HG02798 (cell line): ENCODE measurements at regions not wholly inside any gene's neighbourhood (a gene's known extent, or its start where the extent isn't known, plus 50 kb on each side); places are given as distances from the start of the nearest gene placed in this dataset.

Experiments used
- ATAC-seq: cut with Tn5 transposase; IDR thresholded peaks from one replicate; pipeline ENCODE4 v1.9.1; 2021; ENCODE audit warnings: mild to moderate bottlenecking; ENCODE audit not compliant: unreplicated experiment, poor library complexity

- ATAC-seq, result no peak
These were observed 113.8 kb upstream of the SPRY4 start for GRCh38 chr5:142438573-142438972.

- ATAC-seq, result no peak
These were observed 112.7 kb upstream of the SPRY4 start for GRCh38 chr5:142437563-142437962.

DNA sequence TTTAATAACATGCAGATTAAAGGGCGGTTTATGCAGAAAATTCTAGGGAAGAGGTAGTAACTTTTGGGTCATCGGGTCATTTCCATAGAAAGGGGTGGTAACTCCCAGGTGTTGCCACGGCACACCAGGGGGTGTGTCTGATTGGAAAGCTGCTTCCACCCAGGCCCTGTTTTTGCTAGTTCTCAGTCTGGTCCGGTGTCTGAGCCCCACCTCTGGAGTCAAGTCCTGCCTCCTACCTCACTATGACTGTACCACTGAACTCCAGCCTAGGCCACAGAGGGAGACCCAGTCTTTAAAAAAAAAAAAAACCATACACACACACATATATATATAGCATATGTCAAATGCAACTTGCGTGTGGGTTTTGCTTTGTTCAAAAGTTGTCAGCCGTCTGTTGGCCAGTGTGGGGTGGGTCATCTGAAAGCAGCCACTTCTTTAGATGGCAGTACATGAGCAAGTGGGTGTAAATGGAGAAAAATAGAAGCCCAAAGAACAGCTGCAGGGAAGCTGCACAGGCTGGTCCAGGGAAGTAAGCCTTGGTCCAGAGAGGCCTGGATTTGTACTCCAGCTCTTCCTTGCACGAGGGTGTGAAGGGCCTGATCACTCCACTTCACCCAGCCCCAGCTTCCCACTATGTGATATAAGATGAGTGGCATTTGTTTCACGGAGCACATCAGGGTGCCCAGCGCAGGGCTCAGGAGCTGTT, 110.7 kb upstream of the SPRY4 start:
- no peak for ATAC-seq

DNA sequence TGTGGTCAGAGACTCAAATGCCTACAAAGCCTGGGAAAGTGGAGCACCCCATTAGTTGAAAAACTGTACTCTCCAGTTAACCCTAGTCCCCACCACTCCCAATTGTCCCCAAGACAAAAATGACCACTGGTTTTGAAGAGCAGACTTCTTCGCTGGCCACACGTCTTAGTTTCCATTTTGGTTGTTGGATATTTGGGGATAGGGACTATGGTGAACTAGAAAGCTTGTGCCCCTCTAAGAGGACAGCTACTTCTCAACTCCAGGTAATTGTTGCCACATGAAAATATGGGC, 109.4 kb upstream of the SPRY4 start:
- no peak for ATAC-seq

DNA sequence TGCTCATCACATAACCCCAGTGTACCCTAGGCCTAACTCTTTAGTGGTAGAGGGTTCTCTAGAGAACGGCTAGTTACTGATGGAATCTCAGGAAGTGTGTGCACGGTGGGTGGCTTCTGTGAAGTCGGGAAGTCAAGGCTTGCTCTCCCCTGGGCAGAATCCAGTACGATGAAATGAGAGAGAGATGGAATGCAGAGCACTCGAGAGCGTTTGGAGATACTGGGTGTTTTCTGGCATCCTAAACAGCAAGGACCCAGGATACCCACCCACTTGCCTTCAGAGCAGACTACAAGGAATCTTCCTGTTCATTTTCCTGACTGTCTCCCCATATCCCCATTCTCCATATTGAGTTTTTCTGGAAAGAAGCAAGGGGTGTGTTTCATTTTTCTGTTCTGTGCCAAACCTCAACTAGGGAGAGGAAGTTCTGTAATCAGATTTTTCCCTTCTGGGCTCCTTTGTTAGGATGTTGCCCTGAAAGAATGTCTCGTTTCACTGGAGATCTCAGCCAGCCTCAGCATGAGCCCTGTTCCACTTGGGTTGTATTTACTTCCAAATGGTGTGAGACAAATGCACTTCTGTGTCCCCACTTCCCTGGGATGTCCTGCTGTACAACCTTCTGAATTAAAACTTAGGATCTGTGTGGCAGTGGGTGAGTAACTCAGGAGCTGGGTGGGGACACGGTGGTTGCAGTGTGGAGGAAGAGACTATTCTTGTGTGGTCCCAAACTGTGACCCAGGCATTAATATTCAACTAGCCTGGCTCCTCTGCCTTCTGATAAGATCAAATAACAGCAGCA, 108.9 kb upstream of the SPRY4 start:
- no peak for ATAC-seq

GRCh38 chr5:142432961-142433360, 108.1 kb upstream of the SPRY4 start:
- no peak for ATAC-seq

DNA sequence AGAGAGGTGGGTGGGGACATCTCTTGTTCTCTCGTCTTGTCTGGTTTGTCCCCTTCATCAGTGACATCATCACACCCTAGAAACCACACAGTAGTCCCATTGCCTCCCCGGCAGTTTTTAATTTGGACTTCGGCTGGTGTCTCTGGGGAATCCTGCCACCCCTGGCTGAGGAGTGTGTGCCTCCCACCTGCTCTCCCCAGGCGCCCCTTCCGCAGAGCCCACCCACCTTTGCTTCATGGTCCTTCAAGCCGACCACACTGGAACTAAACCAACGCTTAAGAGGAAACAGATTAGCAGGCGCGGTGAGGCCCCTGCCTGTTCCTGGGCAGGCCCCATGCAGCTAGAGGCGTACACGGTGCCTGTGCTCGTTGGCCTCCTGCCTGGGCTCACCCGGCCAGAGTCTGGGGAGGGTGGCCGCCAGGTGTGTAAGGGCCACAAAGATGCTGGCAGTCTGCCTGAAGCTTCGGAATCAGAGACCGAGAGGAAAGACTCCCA, 107.6 kb upstream of the SPRY4 start:
- peak; percentile 73 for ATAC-seq

- no peak for ATAC-seq
These were observed 104.1 kb upstream of the SPRY4 start for GRCh38 chr5:142428773-142429473.

DNA sequence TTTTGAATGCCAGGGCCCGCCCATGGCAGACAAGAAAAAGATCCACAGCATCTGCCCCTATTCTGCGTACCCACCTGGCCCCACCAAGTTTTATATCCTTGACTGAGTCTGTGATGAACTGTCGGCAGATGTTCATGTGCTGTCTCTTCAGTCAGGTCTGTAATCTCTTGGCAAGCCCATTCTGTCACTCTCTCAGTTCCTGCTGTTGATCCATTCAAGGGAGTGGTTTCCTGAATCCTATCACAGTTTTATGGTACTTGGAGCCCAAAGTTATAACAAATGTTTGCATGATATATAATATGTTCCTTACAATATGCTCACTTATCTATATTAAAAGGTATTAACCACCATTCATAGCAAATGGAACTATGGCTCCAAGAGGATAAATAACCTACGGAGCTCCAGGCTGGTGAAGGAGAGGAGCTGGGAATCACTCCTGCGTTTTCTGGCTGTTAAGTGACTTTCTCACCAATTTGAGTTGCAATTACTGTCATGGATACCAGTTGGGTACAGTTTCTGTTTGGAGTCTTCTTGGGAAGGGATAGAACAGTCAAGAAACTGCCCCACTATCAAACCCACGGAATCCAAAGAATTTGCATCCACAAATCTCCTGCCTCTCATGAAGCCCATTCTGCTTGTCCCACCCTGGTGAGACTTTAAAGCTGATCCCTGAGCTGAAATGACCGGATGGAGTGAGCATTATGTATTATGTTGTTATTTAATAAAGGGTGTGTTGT, 103.4 kb upstream of the SPRY4 start:
- ATAC-seq, result no peak

- no peak for ATAC-seq
These were observed 102.7 kb upstream of the SPRY4 start for GRCh38 chr5:142427529-142427928.

- ATAC-seq, result no peak
These were observed 102.2 kb upstream of the SPRY4 start for GRCh38 chr5:142427015-142427364.

DNA sequence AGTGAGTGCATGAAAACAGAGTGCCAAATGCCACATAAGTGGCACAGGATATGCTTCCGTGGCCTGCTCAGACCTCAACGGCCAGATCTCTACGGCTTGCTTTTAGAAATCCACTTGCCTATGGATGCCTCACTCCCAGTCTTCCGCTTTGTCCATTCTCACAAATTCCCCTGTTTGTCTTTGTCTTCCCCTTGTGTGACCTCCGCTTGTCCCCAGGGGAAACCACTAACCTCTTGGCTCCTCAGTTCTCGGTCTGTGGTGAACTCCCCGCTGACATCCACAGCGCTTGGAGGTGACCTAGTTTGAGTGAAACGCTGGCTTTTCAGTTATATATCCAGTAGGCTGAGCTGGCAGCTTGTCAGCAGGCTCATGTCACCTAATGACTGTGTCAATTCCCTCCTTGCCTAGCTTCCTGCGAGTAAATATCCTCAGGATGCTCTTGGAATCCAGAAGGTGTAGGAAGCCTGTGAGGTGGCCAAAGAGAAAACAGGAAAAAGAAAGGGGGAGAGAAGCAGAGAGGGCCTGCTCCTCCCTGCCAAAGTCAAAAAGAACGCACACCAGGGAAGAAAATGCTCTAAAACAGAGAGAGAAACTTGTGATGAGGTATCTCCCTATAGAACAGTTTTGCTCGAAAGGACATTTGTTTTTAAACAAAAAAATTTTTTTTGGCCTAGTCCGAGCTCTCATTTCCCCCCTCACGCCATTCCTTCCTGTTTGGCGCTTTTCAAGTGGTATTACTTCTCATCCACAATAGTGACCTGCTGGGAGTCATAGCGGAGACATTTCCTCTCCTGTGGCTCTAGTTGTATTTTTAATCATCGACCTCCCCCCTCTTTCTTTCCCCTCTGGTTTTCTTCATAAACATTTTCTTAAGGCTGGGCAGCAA, 101.6 kb upstream of the SPRY4 start:
- ATAC-seq, result no peak

DNA sequence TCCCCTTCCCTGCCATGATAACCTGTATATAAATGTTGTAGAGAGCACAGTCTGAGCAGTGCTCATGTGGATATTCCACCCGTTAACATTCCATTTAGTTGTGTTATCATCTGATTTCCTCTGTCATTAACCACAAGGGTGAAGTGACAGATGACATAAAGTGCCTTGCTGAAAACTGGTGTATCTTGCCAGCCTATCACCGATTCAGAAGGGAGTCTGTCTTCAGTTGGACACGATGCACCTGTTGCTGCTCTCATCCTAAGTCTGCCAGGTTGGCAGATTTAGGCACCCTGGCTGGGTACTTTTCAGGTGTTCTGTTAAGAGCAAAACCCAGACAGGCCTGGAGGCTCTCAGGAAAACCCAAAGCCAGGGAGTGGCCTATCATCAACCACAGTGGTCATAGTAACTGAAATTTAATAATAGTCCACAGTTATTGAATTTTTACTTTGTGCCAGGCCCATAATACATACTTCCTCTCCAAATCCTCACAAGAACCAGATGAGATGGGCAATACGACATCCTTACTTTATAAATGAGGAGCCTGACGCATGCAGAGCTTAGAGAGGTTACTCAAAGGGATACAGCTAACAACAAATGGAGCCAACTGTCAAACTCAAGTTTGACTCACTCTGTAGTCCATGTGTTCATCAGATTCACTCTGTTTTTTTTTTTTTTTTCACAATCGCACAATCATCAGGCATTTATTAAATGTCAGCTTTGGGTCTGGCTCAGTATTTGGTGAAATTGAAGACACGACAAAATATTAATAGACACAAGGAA, 100.7 kb upstream of the SPRY4 start:
- no peak for ATAC-seq

GRCh38 chr5:142422429-142422828, 97.6 kb upstream of the SPRY4 start:
- no peak for ATAC-seq

DNA sequence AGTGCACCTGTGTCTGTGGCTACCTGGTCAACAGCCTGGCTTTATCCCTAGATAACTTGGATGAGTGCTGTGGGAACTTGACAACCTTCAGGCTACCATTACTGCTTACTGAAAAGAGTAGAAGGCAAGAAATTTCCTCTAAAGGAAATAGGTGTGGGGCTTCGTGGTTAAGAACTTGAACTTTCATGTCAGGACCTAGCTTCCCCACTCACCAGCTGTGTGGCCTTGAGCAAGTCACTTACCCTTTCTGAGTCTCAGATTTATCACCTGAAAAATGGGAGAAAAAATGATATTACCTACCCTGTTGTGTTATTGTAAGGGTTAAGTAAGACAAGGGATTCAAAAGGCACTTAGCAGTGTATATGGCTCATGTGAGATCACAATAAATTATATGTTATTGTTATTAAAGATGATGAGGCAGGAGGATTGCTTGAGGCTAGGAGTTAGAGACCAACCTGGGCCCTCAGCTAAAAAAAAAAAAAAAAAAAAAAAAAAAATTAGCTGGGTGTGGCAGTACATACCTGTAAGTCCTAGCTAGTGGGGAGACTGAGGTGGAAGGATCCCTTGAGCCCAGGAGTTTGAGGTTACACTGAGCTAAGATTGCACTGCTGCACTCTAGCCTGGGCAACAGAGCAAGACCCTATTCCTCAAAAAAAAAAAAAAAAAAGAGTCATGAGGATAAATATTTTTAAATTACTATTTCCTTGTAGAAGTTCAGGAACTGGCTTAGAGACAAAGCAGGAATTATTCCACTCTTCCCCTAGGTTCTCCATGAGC, 97.0 kb upstream of the SPRY4 start:
- no peak for ATAC-seq

- ATAC-seq, result no peak
These were observed 96.4 kb upstream of the SPRY4 start for GRCh38 chr5:142421228-142421617.

DNA sequence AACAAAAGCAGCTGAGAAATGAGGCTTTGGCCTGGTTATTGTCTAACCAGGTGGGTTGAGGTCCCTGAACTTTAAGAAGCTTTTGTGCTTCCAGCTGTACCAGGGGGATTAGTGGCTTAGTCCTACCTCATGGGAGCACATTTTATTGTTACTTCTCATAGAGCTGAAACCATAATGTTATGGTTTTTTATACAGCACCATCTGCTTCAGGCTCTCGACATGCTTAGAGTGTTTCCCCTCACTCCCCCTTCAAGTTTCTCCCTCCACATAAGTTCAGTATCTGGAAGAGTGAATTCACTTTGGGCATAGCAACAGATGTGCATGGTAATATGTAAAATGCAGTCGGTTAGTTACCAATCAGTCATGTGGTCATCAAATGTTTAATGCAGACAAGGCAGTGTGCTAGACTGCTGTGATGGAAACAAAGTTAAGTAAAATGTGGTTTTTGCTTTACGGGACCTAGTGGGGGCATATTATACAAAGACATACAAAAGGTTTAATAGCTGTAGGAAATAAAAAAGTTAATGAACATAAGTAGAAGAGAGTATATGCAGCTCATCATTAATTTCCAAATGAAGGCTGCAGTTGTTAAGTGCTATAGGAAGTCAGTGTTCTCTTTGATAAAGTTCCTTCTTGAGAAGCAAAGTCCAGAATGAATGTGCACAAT, 95.9 kb upstream of the SPRY4 start:
- no peak for ATAC-seq

DNA sequence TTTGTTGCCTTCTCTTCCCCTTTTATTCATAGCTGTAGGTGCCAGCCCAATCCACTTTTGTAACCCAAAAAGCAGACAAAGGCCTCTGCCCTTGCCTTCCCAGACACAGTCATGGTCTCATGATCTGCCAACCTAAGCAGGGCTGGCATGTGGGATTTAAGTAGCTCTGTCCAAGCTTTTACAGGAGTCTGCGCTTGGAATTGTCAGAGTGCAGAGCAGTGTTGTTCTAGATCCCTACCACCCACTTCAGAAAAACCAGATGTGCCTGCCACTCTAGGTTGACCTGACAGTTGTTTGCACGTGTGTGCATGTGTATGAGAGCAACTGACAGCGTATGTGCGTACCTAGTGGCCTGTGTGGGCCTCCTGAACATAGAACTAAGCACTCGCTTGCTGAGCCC, 87.8 kb upstream of the SPRY4 start:
- ATAC-seq, result no peak
